Astrocyte of the hippocampus (primary cell): ENCODE measurements at regions not wholly inside any gene's neighbourhood (a gene's known extent, or its start where the extent isn't known, plus 50 kb on each side); places are given as distances from the start of the nearest gene placed in this dataset.
A peak's percentile ranks its signal among the peaks of the same experiment; 100 is the strongest.
"Not testable (repeated sequence)": the region's sequence is repeated elsewhere in the genome, so short reads cannot be mapped to it uniquely, and the experiment has no call there.

Source experiments
- DNase-seq: peaks from one replicate; pipeline ENCODE4 v3.0.0; 2011; ENCODE audit warnings: low read depth, low spot score

- no peak for DNase-seq
Measured at GRCh38 chr13:33411312-33411711, 125.8 kb upstream of the STARD13 start.

- no peak for DNase-seq
Measured at GRCh38 chr13:33415822-33416221, 130.3 kb upstream of the STARD13 start.

GRCh38 chr13:33418224-33418953, 132.8 kb upstream of the STARD13 start:
- DNase-seq, result not testable (repeated sequence)

GRCh38 chr13:33420117-33420516, 134.6 kb upstream of the STARD13 start:
- DNase-seq, result not testable (repeated sequence)

- no peak for DNase-seq
Measured at GRCh38 chr13:33426131-33426530, 140.6 kb upstream of the STARD13 start.

GRCh38 chr13:33433316-33433715, 147.8 kb upstream of the STARD13 start:
- DNase-seq, result no peak

GRCh38 chr13:33434676-33435075, 149.1 kb upstream of the STARD13 start:
- DNase-seq, result no peak

- no peak for DNase-seq
Measured at GRCh38 chr13:33435207-33435606, 149.7 kb upstream of the STARD13 start.

- DNase-seq, result no peak
Measured at GRCh38 chr13:33438918-33439317, 153.4 kb upstream of the STARD13 start.

GRCh38 chr13:33441015-33441414, 155.5 kb upstream of the STARD13 start:
- peak; percentile 52 for DNase-seq

- no peak for DNase-seq
Measured at GRCh38 chr13:33445024-33445423, 159.5 kb upstream of the STARD13 start.

- DNase-seq, result no peak
Measured at GRCh38 chr13:33445476-33445875, 159.9 kb upstream of the STARD13 start.

- no peak for DNase-seq
Measured at GRCh38 chr13:33446821-33447725, 161.5 kb upstream of the STARD13 start.

- DNase-seq, result no peak
Measured at GRCh38 chr13:33448889-33449288, 163.3 kb upstream of the STARD13 start.

- DNase-seq, result no peak
Measured at GRCh38 chr13:33450956-33451709, 165.6 kb upstream of the STARD13 start.

GRCh38 chr13:33452873-33453517, 167.4 kb upstream of the STARD13 start:
- DNase-seq, result peak; percentile 12

- DNase-seq, result no peak
Measured at GRCh38 chr13:33453936-33454335, 168.4 kb upstream of the STARD13 start.

- peak; percentile 58 for DNase-seq
Measured at GRCh38 chr13:33454844-33455705, 169.5 kb upstream of the STARD13 start.

- DNase-seq, result no peak
Measured at GRCh38 chr13:33459702-33460101, 174.1 kb upstream of the STARD13 start.

GRCh38 chr13:33462109-33462508, 176.6 kb upstream of the STARD13 start:
- no peak for DNase-seq

GRCh38 chr13:33464345-33464744, 178.8 kb upstream of the STARD13 start:
- no peak for DNase-seq
